ENCODE measurements at regions not wholly inside any gene's neighbourhood (a gene's known extent, or its start where the extent isn't known, plus 50 kb on each side); places are given as distances from the start of the nearest gene placed in this dataset.
A peak's percentile ranks its signal among the peaks of the same experiment; 100 is the strongest.

- DNase-seq = no peak
Measured at GRCh38 chr1:88036345-88037014, 647.6 kb upstream of the PKN2 start.

GRCh38 chr1:88039240-88039639 is 644.8 kb upstream of the PKN2 start:
- DNase-seq = no peak

- DNase-seq = no peak
Measured at GRCh38 chr1:88043834-88044233, 640.2 kb upstream of the PKN2 start.

GRCh38 chr1:88052167-88052566 is 631.9 kb upstream of the PKN2 start:
- DNase-seq = no peak

- DNase-seq = no peak
Measured at GRCh38 chr1:88053065-88053464, 631.0 kb upstream of the PKN2 start.

GRCh38 chr1:88056881-88057280 is 627.2 kb upstream of the PKN2 start:
- no peak for DNase-seq

- DNase-seq = no peak
Measured at GRCh38 chr1:88058205-88058604, 625.9 kb upstream of the PKN2 start.

- no peak for DNase-seq
Measured at GRCh38 chr1:88060112-88060673, 623.9 kb upstream of the PKN2 start.

GRCh38 chr1:88060750-88061491 is 623.2 kb upstream of the PKN2 start:
- DNase-seq = no peak

GRCh38 chr1:88061492-88062177 is 622.4 kb upstream of the PKN2 start:
- peak in 1 of 2 experiments; percentile 12 for DNase-seq

GRCh38 chr1:88062650-88063153 is 621.4 kb upstream of the PKN2 start:
- DNase-seq = no peak

GRCh38 chr1:88063605-88064004 is 620.5 kb upstream of the PKN2 start:
- DNase-seq = no peak

GRCh38 chr1:88068407-88068960 is 615.6 kb upstream of the PKN2 start:
- no peak for DNase-seq

GRCh38 chr1:88070956-88071355 is 613.1 kb upstream of the PKN2 start:
- no peak for DNase-seq

GRCh38 chr1:88074661-88075060 is 609.4 kb upstream of the PKN2 start:
- DNase-seq = no peak

GRCh38 chr1:88075813-88076212 is 608.3 kb upstream of the PKN2 start:
- no peak for DNase-seq

- no peak for DNase-seq
Measured at GRCh38 chr1:88079036-88079435, 605.0 kb upstream of the PKN2 start.

- no peak for DNase-seq
Measured at GRCh38 chr1:88080875-88081274, 603.2 kb upstream of the PKN2 start.

- no peak for DNase-seq
Measured at GRCh38 chr1:88088481-88088880, 595.6 kb upstream of the PKN2 start.

- DNase-seq = no peak
Measured at GRCh38 chr1:88089961-88090360, 594.1 kb upstream of the PKN2 start.

- no peak for DNase-seq
Measured at GRCh38 chr1:88098881-88099280, 585.2 kb upstream of the PKN2 start.

- no peak for DNase-seq
Measured at GRCh38 chr1:88101041-88101440, 583.0 kb upstream of the PKN2 start.

- no peak for DNase-seq
Measured at GRCh38 chr1:88104236-88104635, 579.8 kb upstream of the PKN2 start.

All from SW 1271 (cell line).